ENCODE measurements at regions not wholly inside any gene's neighbourhood (a gene's known extent, or its start where the extent isn't known, plus 50 kb on each side); places are given as distances from the start of the nearest gene placed in this dataset.

GRCh38 chr6:169854083-169854725 is 102.8 kb downstream of the ERMARD start:
- no peak for DNase-seq

DNA sequence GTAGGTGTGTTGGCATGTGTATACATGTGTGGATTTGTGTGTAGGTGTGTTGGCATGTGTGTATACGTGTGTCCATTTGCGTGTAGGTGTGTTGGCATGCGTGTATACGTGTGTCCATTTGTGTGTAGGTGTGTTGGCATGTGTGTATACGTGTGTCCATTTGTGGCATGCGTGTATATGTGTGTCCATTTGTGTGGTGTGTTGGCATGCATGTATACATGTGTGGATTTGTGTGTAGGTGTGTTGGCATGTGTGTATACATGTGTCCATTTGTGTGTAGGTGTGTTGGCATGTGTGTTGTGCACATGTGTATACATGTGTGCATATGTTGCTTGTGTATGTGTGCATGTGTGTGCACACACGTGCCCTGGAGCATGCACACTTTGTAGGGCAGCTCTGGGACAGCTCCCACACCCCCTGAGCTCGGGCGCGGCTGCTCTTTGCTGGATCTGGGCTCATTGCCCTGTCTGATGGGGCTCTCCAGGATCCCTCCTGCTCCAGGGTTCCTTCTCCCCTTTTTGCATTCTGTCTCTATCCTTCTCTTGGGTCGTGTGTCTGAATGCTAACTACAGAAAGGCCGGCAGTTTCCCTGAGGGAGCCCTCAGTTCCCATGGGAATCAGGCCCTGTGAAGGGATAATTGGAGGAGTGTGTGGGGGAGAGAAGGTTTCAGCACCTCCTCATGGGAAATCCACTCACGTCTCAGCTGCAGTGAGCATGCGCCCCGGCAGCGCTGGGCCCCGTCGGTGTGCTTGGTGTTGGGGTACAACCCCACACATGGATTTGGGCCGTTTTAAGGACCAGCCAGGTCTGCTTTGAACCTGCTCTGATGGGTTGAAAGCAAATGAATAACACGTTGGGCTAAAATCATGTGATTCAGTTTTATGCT is 102.0 kb downstream of the ERMARD start:
- DNase-seq, result no peak

DNA sequence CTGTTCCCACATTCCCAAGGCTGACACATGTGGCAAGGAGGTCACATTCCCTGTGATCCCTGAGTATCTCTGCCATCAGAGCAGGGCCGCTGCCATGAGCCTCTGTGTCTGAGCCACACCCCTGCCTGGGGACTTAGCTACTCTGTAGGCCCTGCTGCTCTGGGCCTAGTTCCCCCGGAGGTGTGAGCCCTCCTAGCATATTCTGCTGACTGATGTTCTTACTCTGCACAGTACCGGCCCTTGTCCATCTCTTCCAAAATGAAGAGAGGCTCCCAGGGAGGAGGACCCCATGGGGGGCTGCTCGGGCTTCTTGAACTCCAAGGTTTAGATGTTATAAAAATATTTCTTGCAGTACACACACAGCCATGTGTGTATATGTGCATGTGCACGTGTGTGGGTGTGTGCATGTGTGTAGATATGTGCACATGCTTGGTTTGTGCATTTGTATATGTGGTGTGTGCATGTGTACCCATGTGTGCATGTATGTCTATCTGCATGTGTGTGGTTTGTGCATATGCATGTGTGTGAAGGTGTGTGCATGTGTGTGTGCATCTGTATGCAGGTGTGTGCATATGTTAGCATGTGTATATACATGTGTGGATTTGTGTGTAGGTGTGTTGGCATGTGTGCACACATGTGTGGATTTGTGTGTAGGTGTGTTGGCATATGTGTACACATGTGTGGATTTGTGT is 101.2 kb downstream of the ERMARD start:
- no peak for DNase-seq

DNA sequence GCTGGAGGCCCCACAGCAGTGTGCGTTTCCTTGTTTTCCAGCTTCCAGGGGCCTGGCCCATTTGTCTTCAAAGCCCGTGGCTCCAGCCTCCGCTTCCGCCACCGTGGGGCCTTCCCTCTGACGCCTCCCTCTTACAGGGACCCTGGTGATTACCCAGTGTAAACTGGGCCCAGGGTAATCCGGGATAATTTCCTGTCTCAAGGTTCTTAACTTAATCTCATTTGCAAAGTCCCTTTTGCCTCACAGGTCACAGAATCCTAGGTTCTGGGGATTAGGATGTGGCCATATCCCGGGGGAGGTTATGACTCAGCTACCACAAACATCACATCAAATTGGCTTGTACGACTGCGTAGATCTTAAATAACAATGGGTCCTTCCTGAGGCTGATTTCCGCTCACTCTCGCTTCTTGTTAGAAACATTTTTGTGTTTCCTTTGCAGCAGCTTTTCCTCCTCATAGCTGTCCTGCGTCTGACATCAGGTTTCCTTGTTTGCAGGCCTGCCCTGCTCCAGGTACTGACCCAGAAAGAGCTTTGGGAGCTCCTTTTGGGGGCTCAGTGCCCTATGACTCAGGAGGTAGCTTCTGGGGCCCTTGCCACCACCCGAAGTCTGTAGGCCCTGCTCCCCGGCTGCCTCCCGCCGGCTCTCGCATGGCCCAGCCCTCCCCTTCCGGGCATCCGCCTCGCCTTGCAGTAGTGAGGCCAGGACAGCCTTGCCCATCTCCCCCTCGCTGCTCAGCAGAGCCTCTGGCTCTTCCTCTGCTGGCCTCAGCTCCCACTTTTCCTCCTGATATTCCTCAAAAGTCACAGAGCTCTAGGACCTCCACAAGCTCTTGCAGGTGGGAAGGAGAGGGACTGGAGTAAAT is 100.5 kb downstream of the ERMARD start:
- DNase-seq, result no peak

- no peak for DNase-seq
Measured at GRCh38 chr6:169850746-169851145, 99.3 kb downstream of the ERMARD start.

DNA sequence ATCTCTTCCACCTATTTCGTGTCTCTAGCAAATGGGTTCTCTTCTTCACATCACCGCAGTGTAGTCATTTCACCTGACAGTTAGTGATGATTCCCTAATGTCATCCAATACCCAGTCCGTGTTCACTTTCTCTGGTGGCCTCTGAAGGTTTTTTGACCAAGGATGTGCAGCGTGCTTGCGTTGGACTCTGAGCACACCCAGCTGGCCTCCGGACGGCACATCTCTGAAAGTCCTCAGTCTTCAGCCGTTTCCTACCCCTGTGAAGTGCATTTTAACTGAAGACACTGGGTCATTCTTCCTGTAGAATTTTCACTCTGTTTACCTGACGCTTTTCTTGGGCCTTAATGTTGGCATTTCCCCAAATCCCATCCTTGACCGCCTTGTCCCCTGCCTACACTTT is 98.7 kb downstream of the ERMARD start:
- no peak for DNase-seq

- DNase-seq, result no peak
Measured at GRCh38 chr6:169849396-169849795, 98.0 kb downstream of the ERMARD start.

DNA sequence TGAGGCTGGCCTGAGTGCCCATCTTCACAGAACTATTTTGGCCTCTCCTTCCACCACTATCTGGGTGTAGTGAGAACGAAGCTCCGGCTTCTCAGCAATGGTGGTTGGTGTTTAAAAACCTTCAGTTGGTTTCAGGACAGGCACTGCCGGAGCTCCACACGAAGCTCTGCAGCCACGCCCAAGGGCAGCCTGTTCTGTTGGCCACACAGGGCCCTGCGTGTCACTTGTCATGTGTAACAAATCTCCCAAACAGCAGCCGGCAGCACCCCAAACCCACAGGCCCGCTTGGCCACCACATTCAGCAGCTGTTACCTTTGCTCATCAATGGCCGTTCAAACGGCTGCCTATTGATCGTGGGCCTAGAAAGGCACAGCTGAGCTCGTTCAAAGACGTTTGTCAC is 97.5 kb downstream of the ERMARD start:
- no peak for DNase-seq

GRCh38 chr6:169847901-169848311 is 96.5 kb downstream of the ERMARD start:
- no peak for DNase-seq

GRCh38 chr6:169847141-169847674 is 95.8 kb downstream of the ERMARD start:
- no peak for DNase-seq

DNA sequence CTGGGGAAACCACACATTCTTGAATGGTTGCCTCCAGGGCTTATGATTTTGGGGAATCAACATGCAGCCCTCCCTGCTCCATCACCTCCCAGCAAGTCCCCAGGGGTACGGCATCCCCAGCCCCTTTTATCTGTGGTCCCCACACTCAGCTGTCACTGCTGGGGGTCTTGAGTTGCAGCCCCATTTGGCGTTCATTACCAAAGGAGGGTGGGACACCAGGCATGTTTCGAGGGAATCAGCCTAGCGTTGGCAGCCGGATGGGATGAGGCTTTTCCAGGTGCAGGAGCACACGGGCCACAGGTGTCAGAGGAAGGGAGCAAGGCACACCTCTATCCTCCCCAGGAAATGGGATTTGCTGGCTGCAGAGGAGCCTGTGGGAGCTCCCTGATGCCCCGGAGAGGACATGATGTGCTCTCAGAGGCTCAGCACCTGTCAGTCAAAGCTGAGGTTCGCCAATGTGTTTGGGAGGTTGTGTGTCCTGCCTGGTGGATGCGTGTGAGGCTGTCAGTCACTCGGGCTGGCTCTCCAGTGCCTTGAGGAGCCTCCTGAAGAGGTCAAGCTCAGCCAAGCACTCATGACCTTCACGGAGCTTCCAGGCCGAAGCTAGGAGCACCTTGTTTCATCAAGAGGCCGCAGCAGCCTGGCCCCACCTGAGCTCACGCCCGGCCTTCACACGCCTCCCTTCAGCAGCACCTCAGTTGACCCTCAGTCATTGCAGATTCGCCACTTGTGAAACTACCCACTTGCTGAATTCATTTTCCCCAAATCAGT is 95.0 kb downstream of the ERMARD start:
- no peak for DNase-seq

DNA sequence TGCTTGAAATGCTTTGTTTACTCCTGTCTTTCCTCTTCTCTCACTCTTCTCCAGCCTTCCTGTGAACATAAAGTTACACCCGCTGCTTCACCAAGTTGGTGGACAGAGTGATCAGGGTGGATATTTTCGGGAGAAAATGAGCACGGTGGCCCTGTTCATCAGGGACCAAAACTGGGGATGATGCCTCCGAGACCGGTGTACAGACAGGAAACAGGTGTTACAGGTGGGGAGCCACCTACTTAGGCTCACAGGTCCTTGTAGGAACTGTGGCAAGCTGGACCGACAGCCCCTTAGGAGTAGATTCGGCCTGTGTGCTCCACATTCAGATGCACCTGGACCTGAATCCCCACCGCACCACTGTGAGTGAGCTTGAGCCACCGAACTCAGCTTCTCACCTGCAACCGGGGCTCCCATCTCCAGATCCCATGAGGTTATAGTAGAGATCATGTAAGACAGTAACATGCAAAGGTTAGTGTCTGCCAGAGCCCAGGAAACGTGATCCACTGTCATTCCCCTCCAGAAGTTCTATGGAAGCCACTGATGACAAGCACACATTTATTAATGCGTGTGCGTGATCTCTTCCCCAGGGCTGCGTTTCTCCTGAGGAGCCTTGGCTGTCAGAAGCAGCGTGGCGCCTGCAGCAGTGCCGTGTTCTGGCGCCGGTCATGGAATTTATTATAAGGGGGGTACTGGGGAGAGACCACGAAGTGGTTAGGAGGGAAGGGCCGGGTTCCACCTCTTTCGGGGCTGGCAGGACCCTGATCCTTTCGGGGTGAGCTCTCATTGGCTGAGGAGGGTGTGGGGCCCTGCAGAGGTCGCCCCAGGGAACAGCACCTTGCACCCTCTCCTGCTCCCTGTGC is 94.2 kb downstream of the ERMARD start:
- no peak for DNase-seq

DNA sequence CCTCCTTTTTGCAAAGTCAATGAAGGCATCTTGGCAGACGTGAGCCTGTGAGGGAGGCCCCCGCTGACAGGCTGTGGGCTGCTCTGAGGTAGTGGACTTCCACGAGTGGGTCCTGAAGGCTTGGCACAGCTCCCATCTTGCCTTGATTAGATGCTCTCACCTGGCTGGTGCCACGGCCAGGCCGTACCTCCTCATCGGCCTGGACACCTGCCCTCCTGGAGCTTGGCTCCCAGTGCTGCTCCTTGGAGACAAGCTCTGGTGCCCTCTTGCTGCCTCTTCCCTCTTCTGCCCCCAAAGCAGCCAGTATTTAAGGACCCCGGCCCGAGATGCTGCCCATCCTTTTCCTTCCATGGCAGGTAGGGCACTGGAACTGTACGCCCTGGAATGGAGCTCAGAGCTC is 93.5 kb downstream of the ERMARD start:
- no peak for DNase-seq

DNA sequence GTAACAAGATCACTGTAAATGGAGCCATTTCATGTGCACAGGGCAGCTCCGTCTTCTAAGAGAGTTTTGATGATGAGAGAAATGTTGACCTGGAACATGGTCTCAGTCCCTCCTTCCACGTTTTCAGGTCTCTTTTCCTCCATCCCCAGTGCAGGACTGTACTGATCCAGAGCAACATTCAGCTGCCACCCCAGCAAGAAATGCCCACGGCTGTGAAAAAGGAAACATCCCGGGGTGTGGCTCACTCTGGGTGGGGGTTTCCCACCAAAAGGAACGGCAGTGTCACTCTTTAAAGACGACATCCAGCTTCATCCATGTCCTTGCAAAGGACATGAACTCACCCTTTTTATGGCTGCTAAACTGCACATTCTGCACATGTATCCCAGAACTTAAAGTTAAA is 92.6 kb downstream of the ERMARD start:
- no peak for DNase-seq

DNA sequence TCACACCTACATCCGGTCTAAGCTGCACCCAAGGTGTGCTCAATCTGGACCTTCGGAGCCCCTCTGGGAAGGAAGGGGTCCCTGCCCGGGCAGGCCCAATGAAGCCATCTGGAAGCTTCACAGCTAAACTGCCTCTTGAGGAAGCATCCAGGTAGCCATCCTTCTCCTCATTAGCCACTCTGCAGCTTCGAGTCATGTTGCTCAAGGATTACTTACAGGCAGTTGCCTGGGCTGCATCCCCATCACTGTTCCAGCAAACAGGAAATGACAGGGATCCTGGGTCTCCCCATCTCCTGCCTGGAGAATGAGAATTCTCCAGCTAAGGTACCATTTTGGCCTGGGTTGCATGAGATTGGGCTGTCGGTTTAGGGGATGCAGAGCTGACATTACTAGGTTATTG is 91.7 kb downstream of the ERMARD start:
- DNase-seq, result no peak

DNA sequence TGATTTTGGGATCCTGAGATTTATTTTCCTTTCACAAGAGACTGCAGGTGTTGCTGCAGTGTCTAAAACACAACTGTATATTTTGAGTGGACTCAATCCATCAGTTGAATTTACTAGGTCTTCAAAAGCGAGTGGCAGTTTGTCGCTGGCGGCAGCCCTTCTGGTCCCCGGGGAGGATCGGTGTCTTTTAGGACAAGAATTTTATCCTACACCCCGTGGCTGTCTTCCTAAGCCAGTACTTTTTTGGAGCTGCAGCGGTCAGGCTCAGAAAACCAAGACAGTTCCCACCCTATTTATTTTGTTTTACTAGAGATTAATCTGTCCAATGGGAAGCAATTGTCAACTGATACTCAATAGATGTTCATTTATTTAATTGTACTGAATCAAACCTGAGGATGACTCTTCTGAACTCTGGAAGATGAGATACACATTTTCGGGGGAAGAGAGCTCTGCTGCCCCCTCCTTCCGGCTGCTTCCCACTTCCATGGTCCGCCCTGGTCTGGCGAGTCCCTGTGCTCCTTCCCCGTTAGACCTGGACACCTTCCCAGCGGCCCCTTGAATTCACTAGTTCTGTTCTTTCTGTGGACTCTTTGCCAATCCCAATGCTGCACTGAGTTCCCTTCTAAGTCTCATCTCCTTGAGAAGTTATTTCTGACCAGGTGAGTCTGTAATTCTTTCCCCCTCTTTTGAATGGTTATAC is 90.6 kb downstream of the ERMARD start:
- no peak for DNase-seq

DNA sequence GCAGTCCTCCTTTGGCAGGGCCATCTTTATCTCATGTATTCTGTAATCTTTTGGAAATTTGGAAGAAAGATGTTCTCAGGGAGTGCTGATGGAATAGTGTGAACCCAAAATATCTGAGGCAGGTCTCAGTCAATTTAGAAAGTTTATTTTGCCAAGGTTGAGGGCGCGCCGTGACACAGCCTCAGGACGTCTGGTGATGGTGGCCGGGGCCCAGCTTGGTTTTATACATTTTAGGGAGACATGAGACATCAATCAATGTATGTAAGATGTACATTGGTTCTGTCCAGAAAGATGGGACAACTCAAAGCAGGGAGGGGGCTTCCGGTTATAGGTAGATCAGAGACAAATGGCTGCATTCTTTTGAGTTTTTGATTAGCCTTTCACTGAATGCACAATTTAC is 89.8 kb downstream of the ERMARD start:
- no peak for DNase-seq

GRCh38 chr6:169839898-169840631 is 88.6 kb downstream of the ERMARD start:
- DNase-seq, result no peak

DNA sequence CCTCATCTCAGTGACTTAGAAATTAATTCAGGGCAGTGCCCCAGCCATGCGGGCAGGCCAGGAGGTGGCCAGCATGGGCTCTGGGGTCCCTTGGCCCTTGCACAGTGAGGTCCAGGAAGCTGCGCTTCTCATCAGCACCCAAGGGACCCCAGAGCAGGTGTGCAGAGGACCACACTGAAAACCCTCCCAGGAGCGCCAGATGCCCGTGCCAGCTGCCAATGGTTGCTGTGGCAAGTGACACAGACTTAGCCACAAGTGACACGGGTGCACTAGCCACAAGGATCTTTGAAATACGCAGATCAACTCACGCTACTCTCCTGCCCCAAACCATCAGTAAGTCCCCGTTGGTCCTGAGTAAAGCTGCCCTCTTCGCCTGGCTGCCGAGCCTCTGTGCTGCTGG is 88.1 kb downstream of the ERMARD start:
- DNase-seq, result no peak
